PC-9 (cell line): ENCODE measurements at regions not wholly inside any gene's neighbourhood (a gene's known extent, or its start where the extent isn't known, plus 50 kb on each side); places are given as distances from the start of the nearest gene placed in this dataset.

Experiments used
- CTCF ChIP-seq: fragments of 200-600 bp; sonication (generic); conservative IDR thresholded peaks from 2 replicates; pipeline ENCODE4 v1.6.1; 2017; ENCODE audit warnings: mixed run types, antibody characterized with exemption, mild to moderate bottlenecking, moderate library complexity
- EZH2 ChIP-seq: fragments of 200-600 bp; sonication (generic); IDR thresholded peaks from 2 replicates; pipeline ENCODE4 v1.8.0; 2017; ENCODE audit warnings: antibody characterized with exemption, low read depth

- TF ChIP-seq CTCF (no peak), EZH2 (no peak)
These were observed 1381.6 kb upstream of the TENM3 start for GRCh38 chr4:180861651-180862050.
